GM18498 (cell line): ENCODE measurements at regions not wholly inside any gene's neighbourhood (a gene's known extent, or its start where the extent isn't known, plus 50 kb on each side); places are given as distances from the start of the nearest gene placed in this dataset.
"Not testable (repeated sequence)": the region's sequence is repeated elsewhere in the genome, so short reads cannot be mapped to it uniquely, and the experiment has no call there.

ENCODE experiments used
- ATAC-seq: cut with Tn5 transposase; IDR thresholded peaks from one replicate; pipeline ENCODE4 v1.9.1; 2021; ENCODE audit warnings: mild to moderate bottlenecking, moderate library complexity; ENCODE audit not compliant: unreplicated experiment

DNA sequence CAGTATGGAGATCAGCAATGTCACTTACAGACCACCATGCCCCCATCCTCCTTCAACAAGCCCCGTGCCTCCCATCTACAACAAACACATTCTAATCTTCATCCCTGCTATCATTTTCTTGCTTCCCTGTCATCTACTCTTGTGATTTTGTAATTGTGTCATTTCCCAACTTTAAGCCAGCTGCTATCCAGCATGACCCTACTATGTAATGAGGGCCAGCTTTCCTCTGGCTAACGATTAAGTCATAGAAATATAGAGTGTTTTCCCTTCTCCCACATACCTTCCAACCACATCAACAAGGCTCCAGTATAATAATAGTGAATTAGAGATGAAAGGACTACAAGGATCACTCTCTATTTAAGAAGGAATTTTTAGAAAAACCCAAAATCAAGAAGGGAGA is 607.0 kb downstream of the TENT5A start:
- no peak for ATAC-seq

DNA sequence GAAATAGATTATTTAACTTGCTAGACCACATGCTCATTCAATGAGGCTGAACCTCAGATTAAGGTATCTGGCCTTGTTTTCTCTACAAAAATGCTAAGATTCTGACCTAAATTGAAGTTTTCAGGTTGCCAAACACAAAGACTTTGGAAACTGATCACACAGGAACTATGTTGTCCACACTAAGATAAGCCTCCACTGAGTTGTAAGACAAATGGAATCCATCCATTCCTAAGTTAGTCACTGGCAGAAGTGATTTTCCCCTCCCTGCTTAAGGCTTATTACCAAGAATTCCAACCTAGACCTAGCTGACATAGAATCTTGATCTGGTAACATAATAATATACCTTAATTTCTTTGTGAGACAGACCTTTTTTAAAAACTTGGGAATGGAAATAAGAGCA is 608.1 kb downstream of the TENT5A start:
- ATAC-seq: no peak

DNA sequence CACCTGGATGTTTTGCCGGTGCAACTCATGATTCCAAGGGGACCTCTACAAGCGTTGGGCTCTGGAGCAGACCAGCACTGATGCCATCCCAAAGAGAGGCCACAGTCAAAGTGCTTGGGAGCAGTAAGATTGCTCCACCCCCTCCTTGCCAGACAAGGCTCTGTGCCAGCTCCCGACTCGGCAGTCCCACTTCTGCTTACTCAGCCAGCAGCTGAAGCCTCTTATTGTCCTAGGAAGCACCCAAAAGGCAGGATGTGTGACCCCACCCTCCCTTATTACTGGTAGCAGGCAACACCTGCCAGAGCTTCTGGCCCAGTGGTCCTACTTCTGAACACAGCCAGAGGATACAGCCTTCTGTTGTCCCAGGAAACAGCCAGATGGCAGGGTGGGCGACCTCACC is 614.2 kb downstream of the TENT5A start:
- no peak for ATAC-seq

DNA sequence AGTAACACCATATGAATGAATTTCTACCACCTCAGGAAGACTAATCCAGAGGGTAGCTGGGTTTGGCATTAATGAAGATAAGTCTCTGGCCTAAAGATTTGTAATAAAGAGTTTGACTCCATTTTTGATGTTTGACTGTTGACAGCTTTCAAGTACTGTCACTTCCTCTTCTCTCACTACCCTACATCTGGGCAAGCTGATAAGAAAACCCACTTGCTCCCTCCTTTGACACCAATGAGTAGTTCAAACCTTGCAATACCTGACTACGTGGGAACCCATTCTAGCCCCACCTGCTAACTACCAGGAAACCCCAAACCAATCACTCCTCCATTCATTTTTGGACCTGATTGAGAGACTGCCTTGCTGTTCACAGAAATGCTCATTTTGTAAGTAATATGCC is 621.5 kb downstream of the TENT5A start:
- no peak for ATAC-seq

DNA sequence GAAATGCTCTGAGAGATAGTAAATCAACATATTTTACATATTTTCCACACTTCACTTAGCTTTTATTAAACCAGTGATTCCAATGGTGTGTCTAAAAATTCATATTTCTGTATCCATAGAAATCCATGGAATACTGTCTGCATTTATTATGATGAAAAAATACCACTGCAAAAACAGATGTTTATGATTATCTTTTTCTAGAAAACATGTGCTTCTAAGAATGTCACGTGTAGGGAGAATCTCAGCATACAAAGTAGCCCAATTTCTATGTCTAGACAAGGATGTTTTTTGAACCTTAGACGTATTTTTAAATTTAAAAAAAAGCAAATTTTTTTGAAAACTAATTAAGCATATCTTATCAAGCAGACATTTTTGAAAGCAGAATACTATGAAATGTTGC is 622.4 kb downstream of the TENT5A start:
- no peak for ATAC-seq

GRCh38 chr6:81128671-81129070 is 623.8 kb downstream of the TENT5A start:
- ATAC-seq: no peak

GRCh38 chr6:81126150-81126549 is 626.3 kb downstream of the TENT5A start:
- no peak for ATAC-seq

DNA sequence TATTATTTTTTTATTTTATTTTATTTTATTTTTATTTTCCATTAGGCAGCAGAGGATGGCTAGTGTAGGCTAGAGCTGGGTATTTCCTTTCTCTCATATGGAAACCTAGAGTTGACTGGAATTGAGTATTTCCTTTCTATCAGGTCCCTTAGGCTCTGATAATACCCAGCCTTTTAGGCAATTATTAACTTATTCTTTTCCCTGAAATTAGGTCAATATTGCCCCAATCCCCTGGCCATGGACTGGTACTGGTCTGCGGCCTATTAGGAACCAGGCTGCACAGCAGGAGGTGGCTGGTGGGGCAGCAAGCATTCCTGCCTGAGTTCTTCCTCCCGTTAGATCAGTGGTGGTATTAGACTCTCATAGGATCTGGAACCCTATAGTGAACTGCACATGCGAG is 632.2 kb downstream of the TENT5A start:
- ATAC-seq: no peak

DNA sequence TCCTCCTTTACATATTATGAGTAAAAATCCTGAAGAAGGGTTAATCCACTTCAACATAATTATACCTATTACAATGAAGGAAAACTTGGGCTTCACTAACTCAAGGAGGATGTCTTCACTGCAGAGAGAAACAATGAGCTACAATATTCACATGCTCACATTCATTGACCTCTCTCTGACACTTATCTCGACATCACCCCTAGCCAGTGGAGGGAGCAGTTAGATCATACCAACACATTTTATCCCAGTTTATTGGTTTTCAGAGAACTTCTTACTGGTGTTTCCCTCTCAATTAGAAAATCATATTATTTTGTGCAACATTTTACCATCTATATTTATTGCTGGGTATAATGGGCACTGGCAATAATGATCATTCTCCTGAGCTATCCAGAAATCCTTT is 646.5 kb downstream of the TENT5A start:
- ATAC-seq: no peak

GRCh38 chr6:81098109-81098814 is 654.2 kb downstream of the TENT5A start:
- ATAC-seq: no peak

GRCh38 chr6:81096464-81096863 is 656.0 kb downstream of the TENT5A start:
- ATAC-seq: not testable (repeated sequence)

- ATAC-seq: no peak
These were observed 659.4 kb downstream of the TENT5A start for GRCh38 chr6:81093051-81093450.

DNA sequence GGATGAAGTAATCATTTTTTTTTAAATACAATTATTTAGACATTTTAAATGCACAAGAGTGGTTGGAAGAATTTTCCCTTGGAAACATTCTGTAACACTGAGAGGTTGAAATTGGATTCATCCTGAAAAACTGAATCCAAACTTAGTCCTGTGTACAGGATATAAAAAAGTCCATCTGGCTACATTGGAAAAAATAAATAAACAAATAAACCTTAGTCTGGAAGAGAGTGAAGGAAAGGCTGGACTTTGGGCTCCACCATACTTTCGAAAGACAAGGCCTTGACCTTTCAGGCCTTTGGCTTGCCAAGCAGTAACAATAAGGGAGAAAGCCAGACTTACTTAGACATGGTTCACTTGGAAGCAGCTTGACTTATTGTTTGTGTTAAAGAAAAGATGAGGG is 664.3 kb downstream of the TENT5A start:
- ATAC-seq: no peak

- ATAC-seq: no peak
These were observed 665.5 kb downstream of the TENT5A start for GRCh38 chr6:81086991-81087390.

GRCh38 chr6:81085431-81085790 is 667.1 kb downstream of the TENT5A start:
- ATAC-seq: no peak

DNA sequence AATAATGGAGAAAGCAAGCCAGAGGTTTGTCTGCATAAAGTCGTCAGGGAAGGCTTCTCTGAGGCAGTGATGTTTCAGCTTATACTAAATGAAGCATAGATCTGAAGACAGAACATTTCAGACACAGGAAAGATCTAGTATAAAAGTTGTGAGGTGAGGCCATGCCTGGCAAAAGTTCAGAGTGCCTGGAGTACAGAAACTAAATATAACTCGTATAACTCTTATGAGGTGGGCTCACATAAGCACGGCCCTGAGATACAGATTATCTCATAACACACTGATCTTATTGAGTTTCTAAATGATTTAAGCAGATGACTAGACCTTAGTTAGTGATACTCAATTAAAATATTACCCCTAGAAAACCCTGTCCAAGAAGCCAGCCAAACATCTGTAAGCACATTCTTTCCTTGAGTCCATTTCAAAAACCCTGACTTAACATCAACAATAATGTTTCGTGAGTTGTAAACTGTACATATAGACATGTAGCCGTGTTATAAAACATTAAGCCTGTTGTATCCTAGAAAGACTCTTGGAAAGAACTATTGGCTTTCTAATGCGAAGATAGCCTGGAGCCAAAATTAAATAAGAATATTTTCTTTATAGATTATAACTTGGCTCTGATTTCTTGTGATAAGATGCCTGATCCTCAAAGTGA is 667.6 kb downstream of the TENT5A start:
- no peak for ATAC-seq

DNA sequence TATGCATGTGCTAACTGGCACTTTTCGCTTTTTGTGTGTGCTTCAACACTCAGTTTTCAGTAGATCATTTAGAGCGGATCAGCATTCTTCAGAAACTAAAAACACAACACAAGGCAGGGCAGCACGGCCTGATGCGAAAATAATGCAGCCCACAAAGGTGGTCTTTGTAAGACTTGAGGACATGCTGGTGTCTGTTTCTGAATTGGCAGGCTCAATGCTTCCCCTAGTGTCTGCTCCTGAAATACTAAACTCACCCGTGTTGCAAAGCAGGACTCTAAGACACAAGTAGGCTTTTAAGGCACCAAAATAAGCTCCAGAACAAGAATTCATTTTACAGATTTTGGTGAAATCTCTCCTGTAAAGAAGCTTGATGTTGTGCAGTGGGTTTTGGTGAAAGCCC is 676.5 kb downstream of the TENT5A start:
- no peak for ATAC-seq

DNA sequence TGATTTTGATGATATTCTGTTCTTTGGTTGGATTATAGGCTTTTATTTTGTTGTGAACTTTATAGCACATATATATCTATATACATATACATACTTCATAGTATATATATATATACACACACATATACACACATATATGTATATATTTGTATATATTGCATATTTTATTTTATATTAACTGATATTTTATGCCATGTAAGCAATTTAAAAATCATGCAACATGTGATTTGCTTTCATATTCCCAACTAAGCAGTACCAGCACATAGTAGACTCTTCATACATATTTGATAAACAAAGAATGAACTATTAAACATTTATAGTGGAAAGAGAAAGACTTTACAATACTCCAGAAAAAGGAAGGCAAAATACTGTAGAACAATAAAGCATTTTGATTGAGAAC is 679.2 kb downstream of the TENT5A start:
- ATAC-seq: no peak

GRCh38 chr6:81071121-81071520 is 681.4 kb downstream of the TENT5A start:
- ATAC-seq: no peak

DNA sequence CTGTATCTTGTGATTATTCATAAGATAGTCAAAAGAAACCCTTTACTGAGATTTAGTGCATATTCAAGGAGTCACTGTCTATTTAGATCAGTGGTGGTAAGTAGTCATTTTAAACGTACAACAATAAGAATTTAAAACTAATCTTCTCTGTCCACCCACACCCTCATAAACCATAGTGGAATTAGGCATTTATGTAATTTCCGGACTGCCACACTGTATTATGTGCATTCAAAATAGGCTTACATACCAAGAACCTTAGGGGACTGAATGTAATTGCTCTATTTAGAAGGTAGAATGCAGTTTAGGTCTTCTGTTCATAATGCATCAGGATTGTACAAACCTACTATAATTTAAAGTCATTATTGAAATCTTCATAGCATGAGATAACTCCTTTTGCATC is 685.4 kb downstream of the TENT5A start:
- no peak for ATAC-seq

- ATAC-seq: no peak
These were observed 688.6 kb downstream of the TENT5A start for GRCh38 chr6:81063891-81064290.

GRCh38 chr6:81054036-81054435 is 698.4 kb downstream of the TENT5A start:
- no peak for ATAC-seq

- no peak for ATAC-seq
These were observed 700.5 kb downstream of the TENT5A start for GRCh38 chr6:81051952-81052351.
